ENCODE measurements at regions not wholly inside any gene's neighbourhood (a gene's known extent, or its start where the extent isn't known, plus 50 kb on each side); places are given as distances from the start of the nearest gene placed in this dataset.

- no peak for TF ChIP-seq CTCF (conservative IDR thresholded peaks at IDR 0.05; ENCODE audit: low read length)
- TF ChIP-seq EZH2phosphoT487 (IDR thresholded peaks at IDR 0.05; ENCODE audit: borderline replicate concordance): no peak
Observed at GRCh38 chr9:88322906-88323566, 65.2 kb upstream of the SPIN1 start.

All from Loucy (cell line).